ENCODE measurements at regions not wholly inside any gene's neighbourhood (a gene's known extent, or its start where the extent isn't known, plus 50 kb on each side); places are given as distances from the start of the nearest gene placed in this dataset.

GRCh38 chr4:135114079-135114478, 912.5 kb upstream of the PABPC4L start:
- ATAC-seq: no peak
- DNase-seq: no peak
- H3K27ac ChIP-seq: no peak overlapping the region
- intact Hi-C loops (cut with DNase I; ENCODE audit: low total_unique reads) (no loop called here), in situ Hi-C loops (cut with MboI; ENCODE audit: low sequenced_read_pairs in 4 of 4) (no loop called here)
- TF ChIP-seq POLR2A (IDR thresholded peaks at IDR 0.05) (no peak), CTCF (IDR thresholded peaks at IDR 0.05 in 4 of 5, conservative IDR thresholded peaks at IDR 0.05 in 1 of 5) (no peak)
- no peaks in the 10 kb centered on the region for H3K36me3 ChIP-seq
- no peaks in the 10 kb centered on the region for H3K27me3 ChIP-seq
- H3K9me3 ChIP-seq: no peaks in the 10 kb centered on the region
- H3K4me3 ChIP-seq: no peak overlapping the region
- no peaks in the 10 kb centered on the region for H3K4me1 ChIP-seq

GRCh38 chr4:135098061-135098460, 896.5 kb upstream of the PABPC4L start:
- Histone ChIP-seq H3K36me3 (no peaks in the 10 kb centered on the region), H3K27me3 (no peaks in the 10 kb centered on the region), H3K27ac (no peak overlapping the region), H3K4me1 (no peaks in the 10 kb centered on the region), H3K9me3 (no peaks in the 10 kb centered on the region), H3K4me3 (no peak overlapping the region)
- intact Hi-C loops (cut with DNase I; ENCODE audit: low total_unique reads): no loop called here
- TF ChIP-seq POLR2A (IDR thresholded peaks at IDR 0.05) (no peak), CTCF (IDR thresholded peaks at IDR 0.05 in 4 of 5, conservative IDR thresholded peaks at IDR 0.05 in 1 of 5) (no peak)
- in situ Hi-C loops (cut with MboI; ENCODE audit: low sequenced_read_pairs in 4 of 4): no loop called here
- ATAC-seq (no peak), DNase-seq (no peak)

- in situ Hi-C loops (cut with MboI; ENCODE audit: low sequenced_read_pairs in 4 of 4) (no loop called here), intact Hi-C loops (cut with DNase I; ENCODE audit: low total_unique reads) (no loop called here)
Observed at GRCh38 chr4:135073389-135073788, 871.8 kb upstream of the PABPC4L start.

GRCh38 chr4:135072553-135072952, 871.0 kb upstream of the PABPC4L start:
- no peaks in the 10 kb centered on the region for H3K36me3 ChIP-seq
- intact Hi-C loops (cut with DNase I; ENCODE audit: low total_unique reads): no loop called here

More at GRCh38 chr4:135073389-135073788, 871.8 kb upstream of the PABPC4L start:
- DNase-seq (no peak), ATAC-seq (no peak)
- Histone ChIP-seq H3K27ac (no peak overlapping the region), H3K4me3 (no peak overlapping the region), H3K9me3 (no peaks in the 10 kb centered on the region), H3K27me3 (no peaks in the 10 kb centered on the region), H3K36me3 (no peaks in the 10 kb centered on the region), H3K4me1 (no peaks in the 10 kb centered on the region)
- TF ChIP-seq CTCF (IDR thresholded peaks at IDR 0.05 in 4 of 5, conservative IDR thresholded peaks at IDR 0.05 in 1 of 5) (no peak), POLR2A (IDR thresholded peaks at IDR 0.05) (no peak)

More at GRCh38 chr4:135072553-135072952, 871.0 kb upstream of the PABPC4L start:
- DNase-seq (no peak), ATAC-seq (no peak)
- Histone ChIP-seq H3K27ac (no peak overlapping the region), H3K4me3 (no peak overlapping the region), H3K27me3 (no peaks in the 10 kb centered on the region), H3K4me1 (no peaks in the 10 kb centered on the region), H3K9me3 (no peaks in the 10 kb centered on the region)
- in situ Hi-C loops (cut with MboI; ENCODE audit: low sequenced_read_pairs in 4 of 4): no loop called here
- TF ChIP-seq CTCF (IDR thresholded peaks at IDR 0.05 in 4 of 5, conservative IDR thresholded peaks at IDR 0.05 in 1 of 5) (no peak), POLR2A (IDR thresholded peaks at IDR 0.05) (no peak)

Data from gastrocnemius medialis (tissue), 4 donors.